ENCODE measurements at regions not wholly inside any gene's neighbourhood (a gene's known extent, or its start where the extent isn't known, plus 50 kb on each side); places are given as distances from the start of the nearest gene placed in this dataset.

DNA sequence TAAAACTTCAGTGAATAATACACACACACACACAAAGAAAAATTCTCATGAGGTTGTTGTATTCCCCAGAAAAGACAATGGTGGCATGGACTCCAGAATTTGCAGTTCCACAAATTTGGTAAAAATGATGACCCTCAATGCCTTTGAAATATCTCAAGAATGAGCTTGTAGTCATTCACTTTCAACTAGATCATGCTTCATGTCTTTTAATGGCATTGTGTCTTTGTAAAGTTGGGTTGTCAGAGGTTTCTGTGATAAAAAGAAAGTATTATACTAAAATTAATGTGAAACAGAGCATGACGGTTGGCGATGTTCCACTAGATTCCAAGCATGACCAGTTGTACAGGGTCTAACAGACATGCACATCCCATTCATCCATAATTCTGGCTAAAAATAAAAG, 685.0 kb upstream of the FRG1 start:
- H3K9ac ChIP-seq (ENCODE audit: low read length), result no peak overlapping the region
- H3K4me3 ChIP-seq (ENCODE audit: low read depth in 1 of 2, low read length in 2 of 2), result no peak overlapping the region
- no peaks in the 10 kb centered on the region for H3K36me3 ChIP-seq (ENCODE audit: insufficient read depth, low read length)
- no peaks in the 10 kb centered on the region for H3K27me3 ChIP-seq (ENCODE audit: control insufficient read depth in 1 of 2, insufficient read depth in 2 of 2, low read length in 2 of 2)
- no peaks in the 10 kb centered on the region for H3K4me1 ChIP-seq (ENCODE audit: insufficient read depth, low read length)
- no peaks in the 10 kb centered on the region for H3K9me3 ChIP-seq (ENCODE audit: low read length)
- H3K27ac ChIP-seq (ENCODE audit: low read depth, low read length), result no peak overlapping the region

DNA sequence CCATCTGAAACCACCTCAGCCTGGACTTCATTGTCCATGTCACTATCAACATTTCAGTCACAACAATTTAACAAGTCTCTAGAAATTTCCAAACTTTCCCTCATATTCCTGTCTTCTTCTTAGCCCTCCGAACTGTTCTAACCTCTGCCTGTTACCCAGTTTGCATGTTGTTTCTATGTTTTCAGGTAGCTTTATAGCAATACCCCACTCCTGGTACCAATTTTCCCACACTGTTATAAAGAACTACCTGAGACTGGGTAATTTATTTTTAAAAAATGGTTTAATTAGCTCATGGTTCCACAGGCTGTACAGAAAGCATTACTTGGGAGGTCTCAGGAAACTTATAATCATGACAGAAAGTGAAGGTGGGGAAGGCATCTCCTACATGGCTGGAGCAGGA, 679.2 kb upstream of the FRG1 start:
- Histone ChIP-seq H3K27ac (ENCODE audit: low read depth, low read length) (no peak overlapping the region), H3K4me3 (ENCODE audit: low read depth in 1 of 2, low read length in 2 of 2) (no peak overlapping the region), H3K9ac (ENCODE audit: low read length) (no peak overlapping the region), H3K9me3 (ENCODE audit: low read length) (no peaks in the 10 kb centered on the region), H3K27me3 (ENCODE audit: control insufficient read depth in 1 of 2, insufficient read depth in 2 of 2, low read length in 2 of 2) (no peaks in the 10 kb centered on the region), H3K4me1 (ENCODE audit: insufficient read depth, low read length) (no peaks in the 10 kb centered on the region), H3K36me3 (ENCODE audit: insufficient read depth, low read length) (no peaks in the 10 kb centered on the region)

GRCh38 chr4:189265515-189265914, 675.2 kb upstream of the FRG1 start:
- Histone ChIP-seq H3K9me3 (ENCODE audit: low read length) (no peaks in the 10 kb centered on the region), H3K27ac (ENCODE audit: low read depth, low read length) (no peak overlapping the region), H3K36me3 (ENCODE audit: insufficient read depth, low read length) (no peaks in the 10 kb centered on the region), H3K9ac (ENCODE audit: low read length) (no peak overlapping the region), H3K4me1 (ENCODE audit: insufficient read depth, low read length) (no peaks in the 10 kb centered on the region), H3K27me3 (ENCODE audit: control insufficient read depth in 1 of 2, insufficient read depth in 2 of 2, low read length in 2 of 2) (no peaks in the 10 kb centered on the region), H3K4me3 (ENCODE audit: low read depth in 1 of 2, low read length in 2 of 2) (no peak overlapping the region)

DNA sequence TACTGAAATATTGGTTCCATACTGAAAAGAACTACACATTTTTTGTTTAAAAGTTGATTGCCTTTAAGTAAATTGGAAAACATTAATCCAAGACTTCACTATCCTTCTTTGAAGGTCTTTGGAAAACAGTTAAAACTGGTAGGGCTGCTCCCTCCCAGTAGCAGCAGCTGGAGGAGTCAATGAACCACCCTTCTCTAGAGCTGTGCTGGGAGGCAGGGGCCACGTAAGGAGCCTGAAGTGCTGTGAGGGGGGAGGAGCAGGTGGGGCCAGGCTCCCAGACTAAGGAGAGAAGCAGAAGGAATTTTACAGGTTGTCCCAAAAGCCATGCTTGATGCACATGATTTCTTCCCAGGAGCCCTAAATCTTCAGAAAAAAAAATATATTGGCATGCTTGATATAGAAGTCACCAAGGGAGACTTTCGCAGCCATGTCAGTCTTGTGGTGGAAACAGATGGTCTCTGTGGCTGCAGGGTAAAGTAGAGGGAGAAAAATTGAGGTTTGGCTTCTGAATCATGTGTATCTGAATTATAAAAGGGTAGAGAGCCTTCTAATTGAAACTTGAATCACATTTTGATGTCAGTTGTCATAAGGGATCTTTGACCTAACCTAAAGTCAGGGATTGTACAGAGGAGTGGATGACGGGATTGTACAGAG, 673.2 kb upstream of the FRG1 start:
- H3K36me3 ChIP-seq (ENCODE audit: insufficient read depth, low read length), result no peaks in the 10 kb centered on the region
- H3K9me3 ChIP-seq (ENCODE audit: low read length), result no peaks in the 10 kb centered on the region
- no peaks in the 10 kb centered on the region for H3K27me3 ChIP-seq (ENCODE audit: control insufficient read depth in 1 of 2, insufficient read depth in 2 of 2, low read length in 2 of 2)
- H3K4me1 ChIP-seq (ENCODE audit: insufficient read depth, low read length), result no peaks in the 10 kb centered on the region
- no peak overlapping the region for H3K9ac ChIP-seq (ENCODE audit: low read length)
- H3K27ac ChIP-seq (ENCODE audit: low read depth, low read length), result no peak overlapping the region
- H3K4me3 ChIP-seq (ENCODE audit: low read depth in 1 of 2, low read length in 2 of 2), result no peak overlapping the region

- H3K4me3 ChIP-seq (ENCODE audit: low read depth in 1 of 2, low read length in 2 of 2), result no peak overlapping the region
- no peak overlapping the region for H3K27ac ChIP-seq (ENCODE audit: low read depth, low read length)
- H3K9me3 ChIP-seq (ENCODE audit: low read length), result no peaks in the 10 kb centered on the region
- H3K4me1 ChIP-seq (ENCODE audit: insufficient read depth, low read length), result no peaks in the 10 kb centered on the region
- no peak overlapping the region for H3K9ac ChIP-seq (ENCODE audit: low read length)
- no peaks in the 10 kb centered on the region for H3K27me3 ChIP-seq (ENCODE audit: control insufficient read depth in 1 of 2, insufficient read depth in 2 of 2, low read length in 2 of 2)
- no peaks in the 10 kb centered on the region for H3K36me3 ChIP-seq (ENCODE audit: insufficient read depth, low read length)
Measured at GRCh38 chr4:189278597-189279165, 662.0 kb upstream of the FRG1 start.

DNA sequence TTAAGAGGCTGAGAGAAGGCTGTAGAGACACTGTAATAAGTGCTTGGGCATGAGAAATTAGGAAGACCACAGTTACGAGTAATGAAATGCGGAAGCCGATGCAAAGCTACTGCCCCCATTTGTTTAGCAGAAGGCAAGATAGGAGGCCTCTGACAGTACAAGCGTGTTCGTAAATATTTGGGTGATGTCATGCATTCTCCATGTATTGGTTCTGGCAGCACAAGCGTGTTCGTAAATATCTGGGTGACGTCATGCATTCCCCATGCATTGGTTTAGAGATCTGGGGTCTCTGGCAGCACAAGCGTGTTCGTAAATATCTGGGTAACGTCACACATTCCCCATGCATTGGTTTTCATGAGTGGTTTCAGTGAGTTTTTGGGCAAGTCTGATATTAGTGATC, 661.5 kb upstream of the FRG1 start:
- H3K36me3 ChIP-seq (ENCODE audit: insufficient read depth, low read length), result no peaks in the 10 kb centered on the region
- H3K9me3 ChIP-seq (ENCODE audit: low read length), result no peaks in the 10 kb centered on the region
- no peak overlapping the region for H3K27ac ChIP-seq (ENCODE audit: low read depth, low read length)
- no peaks in the 10 kb centered on the region for H3K4me1 ChIP-seq (ENCODE audit: insufficient read depth, low read length)
- H3K27me3 ChIP-seq (ENCODE audit: control insufficient read depth in 1 of 2, insufficient read depth in 2 of 2, low read length in 2 of 2), result no peaks in the 10 kb centered on the region
- H3K9ac ChIP-seq (ENCODE audit: low read length), result no peak overlapping the region
- no peak overlapping the region for H3K4me3 ChIP-seq (ENCODE audit: low read depth in 1 of 2, low read length in 2 of 2)

DNA sequence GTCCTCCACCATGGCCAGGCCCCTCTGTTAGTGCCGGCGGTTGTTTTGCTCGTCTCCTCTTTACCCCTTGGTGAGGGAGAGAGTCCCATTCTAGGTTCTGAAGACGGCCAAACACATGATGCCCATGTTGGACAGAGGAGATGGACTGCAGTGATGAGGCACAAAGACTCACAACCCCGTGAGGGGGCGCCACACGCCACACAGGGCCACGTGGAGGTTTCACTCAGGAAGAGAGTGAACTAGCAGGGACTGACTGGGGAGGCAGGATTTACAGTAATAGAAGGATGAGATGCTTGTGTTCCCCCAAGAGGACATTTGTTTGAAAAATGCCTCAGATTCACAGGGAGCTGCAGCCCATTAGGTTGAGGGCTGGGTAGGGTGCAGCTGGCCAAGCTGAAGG, 655.3 kb upstream of the FRG1 start:
- H3K4me1 ChIP-seq (ENCODE audit: insufficient read depth, low read length), result no peaks in the 10 kb centered on the region
- H3K9ac ChIP-seq (ENCODE audit: low read length), result no peak overlapping the region
- no peak overlapping the region for H3K4me3 ChIP-seq (ENCODE audit: low read depth in 1 of 2, low read length in 2 of 2)
- no peaks in the 10 kb centered on the region for H3K36me3 ChIP-seq (ENCODE audit: insufficient read depth, low read length)
- no peak overlapping the region for H3K27ac ChIP-seq (ENCODE audit: low read depth, low read length)
- no peaks in the 10 kb centered on the region for H3K27me3 ChIP-seq (ENCODE audit: control insufficient read depth in 1 of 2, insufficient read depth in 2 of 2, low read length in 2 of 2)
- H3K9me3 ChIP-seq (ENCODE audit: low read length), result no peaks in the 10 kb centered on the region

GRCh38 chr4:189291939-189292338, 648.7 kb upstream of the FRG1 start:
- Histone ChIP-seq H3K36me3 (ENCODE audit: insufficient read depth, low read length) (no peaks in the 10 kb centered on the region), H3K4me3 (ENCODE audit: low read depth in 1 of 2, low read length in 2 of 2) (no peak overlapping the region), H3K9me3 (ENCODE audit: low read length) (no peaks in the 10 kb centered on the region), H3K27me3 (ENCODE audit: control insufficient read depth in 1 of 2, insufficient read depth in 2 of 2, low read length in 2 of 2) (no peaks in the 10 kb centered on the region), H3K27ac (ENCODE audit: low read depth, low read length) (no peak overlapping the region), H3K4me1 (ENCODE audit: insufficient read depth, low read length) (no peaks in the 10 kb centered on the region), H3K9ac (ENCODE audit: low read length) (no peak overlapping the region)

- Histone ChIP-seq H3K9me3 (ENCODE audit: low read length) (no peaks in the 10 kb centered on the region), H3K9ac (ENCODE audit: low read length) (no peak overlapping the region), H3K36me3 (ENCODE audit: insufficient read depth, low read length) (no peaks in the 10 kb centered on the region), H3K4me1 (ENCODE audit: insufficient read depth, low read length) (no peaks in the 10 kb centered on the region), H3K27ac (ENCODE audit: low read depth, low read length) (no peak overlapping the region), H3K27me3 (ENCODE audit: control insufficient read depth in 1 of 2, insufficient read depth in 2 of 2, low read length in 2 of 2) (no peaks in the 10 kb centered on the region), H3K4me3 (ENCODE audit: low read depth in 1 of 2, low read length in 2 of 2) (no peak overlapping the region)
Measured at GRCh38 chr4:189293459-189293858, 647.2 kb upstream of the FRG1 start.

GRCh38 chr4:189294574-189294973, 646.1 kb upstream of the FRG1 start:
- Histone ChIP-seq H3K36me3 (ENCODE audit: insufficient read depth, low read length) (no peaks in the 10 kb centered on the region), H3K27ac (ENCODE audit: low read depth, low read length) (no peak overlapping the region), H3K4me1 (ENCODE audit: insufficient read depth, low read length) (no peaks in the 10 kb centered on the region), H3K27me3 (ENCODE audit: control insufficient read depth in 1 of 2, insufficient read depth in 2 of 2, low read length in 2 of 2) (no peaks in the 10 kb centered on the region), H3K9me3 (ENCODE audit: low read length) (no peaks in the 10 kb centered on the region), H3K9ac (ENCODE audit: low read length) (no peak overlapping the region), H3K4me3 (ENCODE audit: low read depth in 1 of 2, low read length in 2 of 2) (no peak overlapping the region)

DNA sequence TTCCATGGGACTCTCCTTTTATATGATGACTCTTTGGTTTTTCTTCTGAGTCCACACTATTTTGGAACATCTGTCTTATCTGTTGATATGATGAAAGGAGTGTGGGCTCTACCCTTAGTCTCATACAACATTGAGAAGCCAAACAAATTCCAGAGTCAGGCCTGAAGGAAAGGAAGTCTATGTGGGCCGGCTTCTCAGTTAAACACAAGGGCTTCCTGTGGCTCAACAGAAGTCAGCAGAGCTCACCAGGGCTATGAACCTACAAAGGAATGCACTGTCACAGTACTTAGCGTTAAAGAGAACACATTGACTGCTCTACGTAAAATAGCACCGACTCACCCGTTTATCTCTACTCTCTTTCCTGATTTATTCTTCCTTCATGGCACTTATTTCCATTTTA, 641.0 kb upstream of the FRG1 start:
- Histone ChIP-seq H3K9ac (ENCODE audit: low read length) (no peak overlapping the region), H3K36me3 (ENCODE audit: insufficient read depth, low read length) (no peaks in the 10 kb centered on the region), H3K4me3 (ENCODE audit: low read depth in 1 of 2, low read length in 2 of 2) (no peak overlapping the region), H3K4me1 (ENCODE audit: insufficient read depth, low read length) (peaks cover 4% of the 10 kb centered on the region), H3K27ac (ENCODE audit: low read depth, low read length) (no peak overlapping the region), H3K27me3 (ENCODE audit: control insufficient read depth in 1 of 2, insufficient read depth in 2 of 2, low read length in 2 of 2) (no peaks in the 10 kb centered on the region), H3K9me3 (ENCODE audit: low read length) (no peaks in the 10 kb centered on the region)

GRCh38 chr4:189301692-189302091, 639.0 kb upstream of the FRG1 start:
- Histone ChIP-seq H3K27ac (ENCODE audit: low read depth, low read length) (no peak overlapping the region), H3K4me1 (ENCODE audit: insufficient read depth, low read length) (peaks cover 17% of the 10 kb centered on the region), H3K9ac (ENCODE audit: low read length) (no peak overlapping the region), H3K4me3 (ENCODE audit: low read depth in 1 of 2, low read length in 2 of 2) (no peak overlapping the region), H3K36me3 (ENCODE audit: insufficient read depth, low read length) (no peaks in the 10 kb centered on the region), H3K9me3 (ENCODE audit: low read length) (no peaks in the 10 kb centered on the region), H3K27me3 (ENCODE audit: control insufficient read depth in 1 of 2, insufficient read depth in 2 of 2, low read length in 2 of 2) (no peaks in the 10 kb centered on the region)

All from muscle layer of colon (tissue), 2 donors.